ACC112 (cell line): ENCODE measurements at regions not wholly inside any gene's neighbourhood (a gene's known extent, or its start where the extent isn't known, plus 50 kb on each side); places are given as distances from the start of the nearest gene placed in this dataset.

ENCODE experiments used
- H2AFZ ChIP-seq: fragments of 200-600 bp; sonication (generic); one replicate; pipeline ENCODE4 v1.6.0; 2017; ENCODE audit warnings: antibody characterized with exemption, low read length; ENCODE audit not compliant: unreplicated experiment
- H3K27ac ChIP-seq: fragments of 200-600 bp; sonication (generic); 2 replicates; pipeline ENCODE4 v1.5.1; 2014; ENCODE audit warnings: low read depth, mild to moderate bottlenecking, antibody characterized with exemption, low read length, moderate library complexity
- H3K27me3 ChIP-seq: fragments of 200-600 bp; sonication (generic); 2 replicates; pipeline ENCODE4 v1.6.1; 2014; ENCODE audit warnings: mild to moderate bottlenecking, antibody characterized with exemption, low read length, moderate library complexity, mixed read lengths; ENCODE audit not compliant: insufficient read depth
- H3K36me3 ChIP-seq: fragments of 200-600 bp; sonication (generic); 2 replicates; pipeline ENCODE4 v1.6.1; 2016; ENCODE audit warnings: mild to moderate bottlenecking, antibody characterized with exemption, low read length, moderate library complexity, mixed read lengths; ENCODE audit not compliant: insufficient read depth
- H3K4me1 ChIP-seq: fragments of 200-600 bp; sonication (generic); one replicate; pipeline ENCODE4 v1.6.1; 2016; ENCODE audit warnings: low read length, mixed read lengths; ENCODE audit not compliant: insufficient read depth, unreplicated experiment, control insufficient read depth
- H3K4me3 ChIP-seq: fragments of 200-600 bp; sonication (generic); 2 replicates; pipeline ENCODE4 v1.5.1; 2014; ENCODE audit warnings: mild to moderate bottlenecking, low read depth, low read length
- H3K79me2 ChIP-seq: fragments of 200-600 bp; sonication (generic); one replicate; pipeline ENCODE4 v1.6.0; 2016; ENCODE audit warnings: low read length; ENCODE audit not compliant: control insufficient read depth, unreplicated experiment, insufficient read depth

GRCh38 chr6:141152951-141153350 lies 979.8 kb upstream of the GJE1 start:
- H3K27ac ChIP-seq, result no peak overlapping the region
- no peak overlapping the region for H3K4me3 ChIP-seq
- no peaks in the 10 kb centered on the region for H3K27me3 ChIP-seq
- no peaks in the 10 kb centered on the region for H3K79me2 ChIP-seq
- H3K36me3 ChIP-seq, result no peaks in the 10 kb centered on the region
- H3K4me1 ChIP-seq, result no peaks in the 10 kb centered on the region
- H2AFZ ChIP-seq, result no peak overlapping the region

GRCh38 chr6:141151710-141152417 lies 980.9 kb upstream of the GJE1 start:
- Histone ChIP-seq H3K27ac (no peak overlapping the region), H3K36me3 (no peaks in the 10 kb centered on the region), H3K27me3 (no peaks in the 10 kb centered on the region), H2AFZ (no peak overlapping the region), H3K79me2 (no peaks in the 10 kb centered on the region), H3K4me3 (no peak overlapping the region), H3K4me1 (no peaks in the 10 kb centered on the region)

GRCh38 chr6:141141870-141142269 lies 990.9 kb upstream of the GJE1 start:
- no peaks in the 10 kb centered on the region for H3K79me2 ChIP-seq
- H3K27ac ChIP-seq, result no peak overlapping the region
- H3K27me3 ChIP-seq, result no peaks in the 10 kb centered on the region
- no peaks in the 10 kb centered on the region for H3K36me3 ChIP-seq
- peak overlapping the region; percentile 15 for H2AFZ ChIP-seq
- H3K4me3 ChIP-seq, result no peak overlapping the region
- no peaks in the 10 kb centered on the region for H3K4me1 ChIP-seq

- H3K36me3 ChIP-seq, result no peaks in the 10 kb centered on the region
- H2AFZ ChIP-seq, result no peak overlapping the region
- no peaks in the 10 kb centered on the region for H3K79me2 ChIP-seq
- H3K4me3 ChIP-seq, result no peak overlapping the region
- no peak overlapping the region for H3K27ac ChIP-seq
- no peaks in the 10 kb centered on the region for H3K27me3 ChIP-seq
- H3K4me1 ChIP-seq, result no peaks in the 10 kb centered on the region
Measured at GRCh38 chr6:141140905-141141304, 991.8 kb upstream of the GJE1 start.

GRCh38 chr6:141139461-141139860 lies 993.3 kb upstream of the GJE1 start:
- no peaks in the 10 kb centered on the region for H3K79me2 ChIP-seq
- no peaks in the 10 kb centered on the region for H3K36me3 ChIP-seq
- no peak overlapping the region for H3K27ac ChIP-seq
- no peaks in the 10 kb centered on the region for H3K4me1 ChIP-seq
- H2AFZ ChIP-seq, result no peak overlapping the region
- H3K4me3 ChIP-seq, result no peak overlapping the region
- H3K27me3 ChIP-seq, result no peaks in the 10 kb centered on the region

GRCh38 chr6:141134723-141135122 lies 998.0 kb upstream of the GJE1 start:
- Histone ChIP-seq H3K27me3 (no peaks in the 10 kb centered on the region), H3K27ac (no peak overlapping the region), H3K79me2 (no peaks in the 10 kb centered on the region), H3K4me3 (no peak overlapping the region), H2AFZ (no peak overlapping the region), H3K36me3 (no peaks in the 10 kb centered on the region), H3K4me1 (no peaks in the 10 kb centered on the region)

- no peaks in the 10 kb centered on the region for H3K36me3 ChIP-seq
- no peaks in the 10 kb centered on the region for H3K4me1 ChIP-seq
- no peaks in the 10 kb centered on the region for H3K79me2 ChIP-seq
- no peak overlapping the region for H3K4me3 ChIP-seq
- H2AFZ ChIP-seq, result no peak overlapping the region
- H3K27me3 ChIP-seq, result no peaks in the 10 kb centered on the region
- no peak overlapping the region for H3K27ac ChIP-seq
Measured at GRCh38 chr6:141133836-141134235, 998.9 kb upstream of the GJE1 start.

GRCh38 chr6:141133346-141133745 lies 999.4 kb upstream of the GJE1 start:
- H3K4me1 ChIP-seq, result no peaks in the 10 kb centered on the region
- no peaks in the 10 kb centered on the region for H3K79me2 ChIP-seq
- H3K27me3 ChIP-seq, result no peaks in the 10 kb centered on the region
- no peak overlapping the region for H3K27ac ChIP-seq
- no peak overlapping the region for H2AFZ ChIP-seq
- no peak overlapping the region for H3K4me3 ChIP-seq
- H3K36me3 ChIP-seq, result no peaks in the 10 kb centered on the region

GRCh38 chr6:141131616-141132015 lies 1001.1 kb upstream of the GJE1 start:
- no peak overlapping the region for H3K4me3 ChIP-seq
- H3K27me3 ChIP-seq, result no peaks in the 10 kb centered on the region
- H2AFZ ChIP-seq, result no peak overlapping the region
- no peak overlapping the region for H3K27ac ChIP-seq
- H3K4me1 ChIP-seq, result no peaks in the 10 kb centered on the region
- no peaks in the 10 kb centered on the region for H3K79me2 ChIP-seq
- no peaks in the 10 kb centered on the region for H3K36me3 ChIP-seq

GRCh38 chr6:141123497-141123896 lies 1009.2 kb upstream of the GJE1 start:
- H3K4me1 ChIP-seq, result no peaks in the 10 kb centered on the region
- H2AFZ ChIP-seq, result no peak overlapping the region
- H3K4me3 ChIP-seq, result no peak overlapping the region
- no peaks in the 10 kb centered on the region for H3K79me2 ChIP-seq
- H3K36me3 ChIP-seq, result no peaks in the 10 kb centered on the region
- no peaks in the 10 kb centered on the region for H3K27me3 ChIP-seq
- no peak overlapping the region for H3K27ac ChIP-seq

GRCh38 chr6:141123049-141123448 lies 1009.7 kb upstream of the GJE1 start:
- no peak overlapping the region for H3K27ac ChIP-seq
- no peak overlapping the region for H2AFZ ChIP-seq
- no peaks in the 10 kb centered on the region for H3K4me1 ChIP-seq
- no peaks in the 10 kb centered on the region for H3K79me2 ChIP-seq
- no peak overlapping the region for H3K4me3 ChIP-seq
- no peaks in the 10 kb centered on the region for H3K36me3 ChIP-seq
- H3K27me3 ChIP-seq, result no peaks in the 10 kb centered on the region
